ENCODE measurements at regions not wholly inside any gene's neighbourhood (a gene's known extent, or its start where the extent isn't known, plus 50 kb on each side); places are given as distances from the start of the nearest gene placed in this dataset.

DNA sequence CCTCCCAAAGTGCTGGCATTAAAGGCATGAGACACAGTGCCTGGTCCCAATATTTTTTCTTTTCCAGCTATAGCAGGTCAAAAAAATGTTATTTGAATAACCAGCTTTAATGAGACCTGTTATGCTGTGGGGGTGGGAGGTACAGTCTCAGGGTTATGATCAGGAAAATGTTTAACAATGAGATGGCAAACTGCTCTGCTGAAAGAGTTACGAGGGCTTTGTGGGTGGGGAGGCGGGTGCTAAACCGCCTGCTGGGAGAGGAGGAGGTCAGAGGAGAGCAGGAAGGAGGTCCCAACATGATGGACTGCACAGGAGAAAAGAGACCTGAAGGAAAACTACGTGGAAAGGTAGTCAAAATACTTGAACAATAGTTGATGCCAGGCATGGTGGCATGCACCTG is 126.0 kb upstream of the B3GALT2 start:
- H3K27me3 ChIP-seq = no peaks in the 10 kb centered on the region
- no peak overlapping the region for H3K4me3 ChIP-seq (ENCODE audit: low read depth, low read length)
- TF ChIP-seq, protein P1, sequence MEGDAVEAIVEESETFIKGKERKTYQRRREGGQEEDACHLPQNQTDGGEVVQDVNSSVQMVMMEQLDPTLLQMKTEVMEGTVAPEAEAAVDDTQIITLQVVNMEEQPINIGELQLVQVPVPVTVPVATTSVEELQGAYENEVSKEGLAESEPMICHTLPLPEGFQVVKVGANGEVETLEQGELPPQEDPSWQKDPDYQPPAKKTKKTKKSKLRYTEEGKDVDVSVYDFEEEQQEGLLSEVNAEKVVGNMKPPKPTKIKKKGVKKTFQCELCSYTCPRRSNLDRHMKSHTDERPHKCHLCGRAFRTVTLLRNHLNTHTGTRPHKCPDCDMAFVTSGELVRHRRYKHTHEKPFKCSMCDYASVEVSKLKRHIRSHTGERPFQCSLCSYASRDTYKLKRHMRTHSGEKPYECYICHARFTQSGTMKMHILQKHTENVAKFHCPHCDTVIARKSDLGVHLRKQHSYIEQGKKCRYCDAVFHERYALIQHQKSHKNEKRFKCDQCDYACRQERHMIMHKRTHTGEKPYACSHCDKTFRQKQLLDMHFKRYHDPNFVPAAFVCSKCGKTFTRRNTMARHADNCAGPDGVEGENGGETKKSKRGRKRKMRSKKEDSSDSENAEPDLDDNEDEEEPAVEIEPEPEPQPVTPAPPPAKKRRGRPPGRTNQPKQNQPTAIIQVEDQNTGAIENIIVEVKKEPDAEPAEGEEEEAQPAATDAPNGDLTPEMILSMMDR (IDR thresholded peaks at IDR 0.05; ENCODE audit: low read depth, low read length) = no peak
- no peak for DNase-seq
- no peaks in the 10 kb centered on the region for H3K4me1 ChIP-seq
- H3K9me3 ChIP-seq = no peaks in the 10 kb centered on the region
- no peaks in the 10 kb centered on the region for H3K36me3 ChIP-seq

DNA sequence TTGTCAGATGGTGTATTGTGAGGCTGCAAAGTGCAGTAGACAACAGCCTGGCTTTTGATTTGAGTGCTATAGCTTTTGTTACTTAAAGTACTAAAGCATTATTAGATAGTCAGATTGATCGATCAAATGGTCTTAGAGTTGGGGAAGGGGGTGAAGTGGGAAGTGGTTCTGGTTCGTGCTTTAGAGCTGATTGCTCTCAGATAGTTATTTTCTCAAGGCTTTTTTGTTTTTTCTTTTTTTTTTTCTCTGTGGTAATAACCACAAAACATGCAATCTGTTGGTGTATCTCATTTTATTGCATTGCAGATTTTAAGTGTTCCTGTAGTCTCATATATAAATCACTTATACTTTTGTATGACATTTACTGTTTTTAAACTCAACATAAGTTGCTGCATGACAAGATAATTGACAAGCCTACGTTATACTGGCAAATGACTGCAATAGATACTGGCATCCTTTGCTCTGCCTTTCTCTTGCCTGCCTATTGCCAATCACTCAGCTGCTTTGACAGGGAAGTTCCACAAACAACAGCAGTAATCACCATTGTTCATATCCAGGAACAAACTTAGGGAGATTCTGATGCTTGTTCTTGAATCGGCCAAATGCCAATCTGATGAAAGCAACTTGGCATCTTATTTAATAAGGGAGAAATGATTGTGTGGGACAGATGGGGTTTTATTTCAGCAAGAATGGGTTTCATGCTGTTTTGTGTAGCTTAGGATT is 125.0 kb upstream of the B3GALT2 start:
- H3K4me3 ChIP-seq (ENCODE audit: low read depth, low read length) = no peak overlapping the region
- no peak for DNase-seq
- no peaks in the 10 kb centered on the region for H3K4me1 ChIP-seq
- H3K9me3 ChIP-seq = no peaks in the 10 kb centered on the region
- H3K27me3 ChIP-seq = no peaks in the 10 kb centered on the region
- TF ChIP-seq, protein P1 (IDR thresholded peaks at IDR 0.05; ENCODE audit: low read depth, low read length) = no peak
- H3K36me3 ChIP-seq = no peaks in the 10 kb centered on the region

GRCh38 chr1:193310564-193310963 is 124.2 kb upstream of the B3GALT2 start:
- H3K36me3 ChIP-seq = no peaks in the 10 kb centered on the region
- TF ChIP-seq, protein P1 (IDR thresholded peaks at IDR 0.05; ENCODE audit: low read depth, low read length) = no peak

DNA sequence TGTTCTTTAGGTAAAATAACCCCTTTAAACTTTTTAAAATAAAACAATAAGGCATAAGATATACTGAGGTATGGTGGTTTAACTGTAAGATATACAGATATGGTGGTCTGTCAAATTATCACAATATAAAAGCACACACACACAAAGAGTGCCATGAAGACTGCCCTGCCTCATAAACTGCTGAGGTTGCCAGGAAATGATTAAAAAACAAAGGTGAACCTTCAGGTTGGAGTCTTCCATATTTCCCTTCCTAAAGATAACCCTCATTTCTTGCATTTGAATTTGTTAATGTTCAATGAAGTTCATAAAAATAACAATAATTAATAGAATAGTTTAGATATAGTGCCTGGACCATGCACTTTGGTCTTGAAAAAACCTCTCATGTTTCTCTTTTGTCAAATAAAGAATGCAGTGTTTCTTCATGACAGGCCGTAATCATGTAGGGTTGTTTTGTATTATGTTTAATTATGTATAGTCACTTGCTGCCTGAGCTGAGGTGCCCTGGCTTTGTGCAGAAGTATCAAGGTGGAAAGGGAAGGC is 123.6 kb upstream of the B3GALT2 start:
- no peak for DNase-seq

More at GRCh38 chr1:193310564-193310963, 124.2 kb upstream of the B3GALT2 start:
- Histone ChIP-seq H3K9me3 (no peaks in the 10 kb centered on the region), H3K4me3 (ENCODE audit: low read depth, low read length) (no peak overlapping the region), H3K4me1 (no peaks in the 10 kb centered on the region), H3K27me3 (no peaks in the 10 kb centered on the region)
- DNase-seq = no peak

GRCh38 chr1:193308438-193308837 is 122.0 kb upstream of the B3GALT2 start:
- TF ChIP-seq, protein P1 (IDR thresholded peaks at IDR 0.05; ENCODE audit: low read depth, low read length) = no peak
- Histone ChIP-seq H3K4me1 (no peaks in the 10 kb centered on the region), H3K27me3 (no peaks in the 10 kb centered on the region), H3K36me3 (no peaks in the 10 kb centered on the region), H3K9me3 (no peaks in the 10 kb centered on the region), H3K4me3 (ENCODE audit: low read depth, low read length) (no peak overlapping the region)
- DNase-seq = no peak

More for the DNA sequence above, 123.6 kb upstream of the B3GALT2 start:
- no peaks in the 10 kb centered on the region for H3K27me3 ChIP-seq
- no peaks in the 10 kb centered on the region for H3K4me1 ChIP-seq
- TF ChIP-seq, protein P1 (IDR thresholded peaks at IDR 0.05; ENCODE audit: low read depth, low read length) = no peak
- H3K9me3 ChIP-seq = no peaks in the 10 kb centered on the region
- no peak overlapping the region for H3K4me3 ChIP-seq (ENCODE audit: low read depth, low read length)
- no peaks in the 10 kb centered on the region for H3K36me3 ChIP-seq

- TF ChIP-seq, protein P1 (IDR thresholded peaks at IDR 0.05; ENCODE audit: low read depth, low read length) = no peak
- no peaks in the 10 kb centered on the region for H3K36me3 ChIP-seq
- DNase-seq = no peak
- H3K4me1 ChIP-seq = no peaks in the 10 kb centered on the region
- H3K9me3 ChIP-seq = no peaks in the 10 kb centered on the region
- H3K4me3 ChIP-seq (ENCODE audit: low read depth, low read length) = no peak overlapping the region
- H3K27me3 ChIP-seq = no peaks in the 10 kb centered on the region
Measured at GRCh38 chr1:193306430-193306829, 120.0 kb upstream of the B3GALT2 start.
